22Rv1 (cell line): ENCODE measurements at regions not wholly inside any gene's neighbourhood (a gene's known extent, or its start where the extent isn't known, plus 50 kb on each side); places are given as distances from the start of the nearest gene placed in this dataset.

ENCODE experiments used
- ZFX ChIP-seq: fragments of 450-650 bp; IDR thresholded peaks from 2 replicates; pipeline ENCODE4 v1.6.1; 2017; ENCODE audit warnings: antibody characterized with exemption, borderline replicate concordance
- TF ChIP-seq, protein P1 (sequence below): fragments of 450-650 bp; IDR thresholded peaks from 2 replicates; pipeline ENCODE4 v1.5.1; 2017; ENCODE audit warnings: mild to moderate bottlenecking

DNA sequence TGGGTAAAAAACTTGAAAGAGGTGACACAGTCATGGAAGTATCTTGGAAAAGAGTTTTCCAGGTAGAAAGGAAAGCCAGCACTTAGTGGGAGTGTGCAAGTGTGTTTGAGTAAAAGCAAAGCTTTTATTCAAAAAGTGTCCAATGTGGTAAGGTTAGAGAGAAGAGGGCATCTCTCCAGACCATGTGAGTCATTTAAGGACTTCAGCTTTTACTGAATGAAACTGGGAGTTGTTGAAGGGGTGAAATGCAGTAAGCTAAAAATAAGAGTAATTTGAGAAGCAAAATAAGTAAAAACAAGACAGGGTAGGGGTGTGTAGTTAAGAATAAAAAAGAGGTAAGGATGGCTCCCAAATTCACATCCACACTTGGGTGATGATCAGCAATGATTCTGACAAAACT is 238.9 kb downstream of the SLC7A11 start:
- TF ChIP-seq, protein P1, sequence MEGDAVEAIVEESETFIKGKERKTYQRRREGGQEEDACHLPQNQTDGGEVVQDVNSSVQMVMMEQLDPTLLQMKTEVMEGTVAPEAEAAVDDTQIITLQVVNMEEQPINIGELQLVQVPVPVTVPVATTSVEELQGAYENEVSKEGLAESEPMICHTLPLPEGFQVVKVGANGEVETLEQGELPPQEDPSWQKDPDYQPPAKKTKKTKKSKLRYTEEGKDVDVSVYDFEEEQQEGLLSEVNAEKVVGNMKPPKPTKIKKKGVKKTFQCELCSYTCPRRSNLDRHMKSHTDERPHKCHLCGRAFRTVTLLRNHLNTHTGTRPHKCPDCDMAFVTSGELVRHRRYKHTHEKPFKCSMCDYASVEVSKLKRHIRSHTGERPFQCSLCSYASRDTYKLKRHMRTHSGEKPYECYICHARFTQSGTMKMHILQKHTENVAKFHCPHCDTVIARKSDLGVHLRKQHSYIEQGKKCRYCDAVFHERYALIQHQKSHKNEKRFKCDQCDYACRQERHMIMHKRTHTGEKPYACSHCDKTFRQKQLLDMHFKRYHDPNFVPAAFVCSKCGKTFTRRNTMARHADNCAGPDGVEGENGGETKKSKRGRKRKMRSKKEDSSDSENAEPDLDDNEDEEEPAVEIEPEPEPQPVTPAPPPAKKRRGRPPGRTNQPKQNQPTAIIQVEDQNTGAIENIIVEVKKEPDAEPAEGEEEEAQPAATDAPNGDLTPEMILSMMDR: no peak
- no peak for TF ChIP-seq ZFX
